Smooth muscle cell (in vitro differentiated cells): ENCODE measurements at regions not wholly inside any gene's neighbourhood (a gene's known extent, or its start where the extent isn't known, plus 50 kb on each side); places are given as distances from the start of the nearest gene placed in this dataset.
"Not testable (repeated sequence)": the region's sequence is repeated elsewhere in the genome, so short reads cannot be mapped to it uniquely, and the experiment has no call there.

Experiments used
- DNase-seq: peaks from one replicate; lab custom pipeline; 2025; ENCODE audit not compliant: unreplicated experiment; lab: John Stamatoyannopoulos, UW
- H2AFZ ChIP-seq: fragments of 200-600 bp; sonication (generic); 2 replicates; pipeline ENCODE4 v1.6.0; 2016; ENCODE audit warnings: antibody characterized with exemption, low read depth, mild to moderate bottlenecking
- H3F3A ChIP-seq: fragments of 200-600 bp; sonication (generic); 2 replicates; pipeline ENCODE4 v1.6.0; 2017; ENCODE audit warnings: antibody characterized with exemption, low read depth
- H3K27ac ChIP-seq: fragments of 200-600 bp; sonication (generic); 2 replicates; pipeline ENCODE4 v1.5.1; 2016; ENCODE audit warnings: low read depth, mild to moderate bottlenecking
- H3K27me3 ChIP-seq: fragments of 200-600 bp; sonication (generic); 2 replicates; pipeline ENCODE4 v1.6.1; 2016; ENCODE audit warnings: low read depth, mild to moderate bottlenecking
- H3K36me3 ChIP-seq: fragments of 200-600 bp; sonication (generic); 2 replicates; pipeline ENCODE4 v1.5.1; 2016; ENCODE audit warnings: low read depth
- H3K4me1 ChIP-seq: fragments of 200-600 bp; sonication (generic); 2 replicates; pipeline ENCODE4 v1.5.1; 2016; ENCODE audit warnings: low read depth
- H3K4me2 ChIP-seq: fragments of 200-600 bp; sonication (generic); 2 replicates; pipeline ENCODE4 v1.6.0; 2016; ENCODE audit warnings: mild to moderate bottlenecking
- H3K4me3 ChIP-seq: fragments of 200-600 bp; sonication (generic); 2 replicates; pipeline ENCODE4 v1.5.1; 2016; ENCODE audit warnings: mild to moderate bottlenecking
- H3K79me2 ChIP-seq: fragments of 200-600 bp; sonication (generic); 2 replicates; pipeline ENCODE4 v1.6.0; 2016; ENCODE audit warnings: low read depth, mild to moderate bottlenecking
- H3K9ac ChIP-seq: fragments of 200-600 bp; sonication (generic); 2 replicates; pipeline ENCODE4 v1.6.0; 2016; ENCODE audit warnings: low read depth
- H3K9me3 ChIP-seq: fragments of 200-600 bp; sonication (generic); replicated peaks from 2 replicates; pipeline ENCODE4 v1.5.1; 2016; ENCODE audit warnings: low read depth
- H4K20me1 ChIP-seq: fragments of 200-600 bp; sonication (generic); 2 replicates; pipeline ENCODE4 v1.6.0; 2016; ENCODE audit warnings: low read depth
- WGBS: methylation state at CpG from one replicate; pipeline ENCODE4 v1.1.7; 2016; ENCODE audit warnings: low lambda C conversion rate; 5-methylcytosine and 5-hydroxymethylcytosine counted together
- TF ChIP-seq, protein P1 (sequence below): fragments of 200-600 bp; sonication (generic); IDR thresholded peaks from 2 replicates; pipeline ENCODE4 v1.5.1; 2017; ENCODE audit warnings: borderline replicate concordance, mild to moderate bottlenecking, antibody characterized with exemption; ENCODE audit not compliant: insufficient read depth, poor library complexity, severe bottlenecking

DNA sequence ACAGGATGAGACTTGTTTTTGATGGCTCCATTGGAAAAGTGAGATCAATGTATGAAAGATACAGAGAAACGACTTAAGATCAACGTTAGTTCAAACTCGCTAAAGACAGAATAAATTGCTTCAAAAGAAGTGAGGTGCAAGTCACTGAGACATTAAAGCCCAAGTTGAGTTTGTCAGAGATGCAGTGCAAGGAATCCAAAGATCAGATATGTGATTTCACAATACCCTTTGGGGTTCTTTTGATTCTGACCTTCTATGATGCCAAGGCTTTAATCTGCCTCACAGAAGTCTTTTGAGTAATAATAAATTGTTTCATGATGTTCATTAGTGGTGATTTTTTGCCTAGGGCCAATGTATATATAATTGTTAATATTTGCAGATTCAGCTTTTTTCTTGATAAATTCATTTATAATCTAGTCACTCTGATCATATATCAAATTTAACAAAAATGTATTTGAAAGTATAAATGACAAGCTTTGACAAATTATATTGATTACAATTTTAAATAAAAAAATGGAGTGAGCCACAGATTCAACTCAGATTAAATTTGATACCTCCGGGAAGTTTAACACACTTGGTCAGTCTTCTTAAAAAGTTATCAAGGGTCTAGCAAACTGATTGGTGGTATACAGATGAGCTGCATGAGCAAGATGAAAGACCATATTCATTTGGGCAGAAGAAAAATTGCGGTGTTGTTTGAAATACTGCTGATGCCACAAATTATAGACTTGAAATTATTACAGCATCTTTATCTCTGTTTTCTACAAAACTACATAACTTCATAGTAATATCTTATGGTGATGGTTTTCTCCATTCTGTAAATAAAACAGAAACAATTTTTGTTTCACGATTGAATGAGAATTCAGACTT, 144.8 kb upstream of the FAR2 start:
- DNase-seq: no peak
- Histone ChIP-seq H4K20me1 (no peaks in the 10 kb centered on the region), H3K27me3 (no peaks in the 10 kb centered on the region), H3K9me3 (no peaks in the 10 kb centered on the region), H3F3A (no peaks in the 10 kb centered on the region), H3K9ac (no peak overlapping the region), H3K36me3 (no peaks in the 10 kb centered on the region), H2AFZ (no peak overlapping the region), H3K79me2 (no peaks in the 10 kb centered on the region), H3K4me2 (no peak overlapping the region), H3K4me1 (no peaks in the 10 kb centered on the region), H3K4me3 (no peak overlapping the region), H3K27ac (no peak overlapping the region)
- 90% methylated on average over 6 of the region's 6 CpGs for WGBS
- TF ChIP-seq, protein P1, sequence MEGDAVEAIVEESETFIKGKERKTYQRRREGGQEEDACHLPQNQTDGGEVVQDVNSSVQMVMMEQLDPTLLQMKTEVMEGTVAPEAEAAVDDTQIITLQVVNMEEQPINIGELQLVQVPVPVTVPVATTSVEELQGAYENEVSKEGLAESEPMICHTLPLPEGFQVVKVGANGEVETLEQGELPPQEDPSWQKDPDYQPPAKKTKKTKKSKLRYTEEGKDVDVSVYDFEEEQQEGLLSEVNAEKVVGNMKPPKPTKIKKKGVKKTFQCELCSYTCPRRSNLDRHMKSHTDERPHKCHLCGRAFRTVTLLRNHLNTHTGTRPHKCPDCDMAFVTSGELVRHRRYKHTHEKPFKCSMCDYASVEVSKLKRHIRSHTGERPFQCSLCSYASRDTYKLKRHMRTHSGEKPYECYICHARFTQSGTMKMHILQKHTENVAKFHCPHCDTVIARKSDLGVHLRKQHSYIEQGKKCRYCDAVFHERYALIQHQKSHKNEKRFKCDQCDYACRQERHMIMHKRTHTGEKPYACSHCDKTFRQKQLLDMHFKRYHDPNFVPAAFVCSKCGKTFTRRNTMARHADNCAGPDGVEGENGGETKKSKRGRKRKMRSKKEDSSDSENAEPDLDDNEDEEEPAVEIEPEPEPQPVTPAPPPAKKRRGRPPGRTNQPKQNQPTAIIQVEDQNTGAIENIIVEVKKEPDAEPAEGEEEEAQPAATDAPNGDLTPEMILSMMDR: no peak

DNA sequence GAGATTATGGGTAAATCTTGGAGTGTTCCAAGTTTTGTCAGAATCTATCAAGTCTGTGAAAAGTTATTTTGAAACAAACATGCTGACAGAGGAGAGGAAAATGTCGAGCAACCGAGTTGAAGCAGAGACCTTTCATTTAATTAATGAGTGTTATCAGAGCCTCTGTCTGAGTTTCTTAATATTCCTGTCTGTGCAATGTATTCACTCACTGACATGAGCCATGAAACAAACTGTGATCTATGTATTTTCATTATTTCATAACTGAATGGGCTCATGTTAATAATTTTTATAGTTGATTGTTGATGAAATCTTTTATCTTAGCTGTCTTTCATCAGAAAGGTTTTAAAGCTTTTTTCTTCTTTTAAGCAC, 144.2 kb upstream of the FAR2 start:
- 71% methylated on average over 2 of the region's 2 CpGs for WGBS
- Histone ChIP-seq H4K20me1 (no peaks in the 10 kb centered on the region), H3K27ac (no peak overlapping the region), H3K4me1 (no peaks in the 10 kb centered on the region), H3F3A (no peaks in the 10 kb centered on the region), H3K79me2 (no peaks in the 10 kb centered on the region), H2AFZ (no peak overlapping the region), H3K9ac (no peak overlapping the region), H3K27me3 (no peaks in the 10 kb centered on the region), H3K4me3 (no peak overlapping the region), H3K9me3 (no peaks in the 10 kb centered on the region), H3K4me2 (no peak overlapping the region), H3K36me3 (no peaks in the 10 kb centered on the region)
- DNase-seq: no peak
- TF ChIP-seq, protein P1: no peak

DNA sequence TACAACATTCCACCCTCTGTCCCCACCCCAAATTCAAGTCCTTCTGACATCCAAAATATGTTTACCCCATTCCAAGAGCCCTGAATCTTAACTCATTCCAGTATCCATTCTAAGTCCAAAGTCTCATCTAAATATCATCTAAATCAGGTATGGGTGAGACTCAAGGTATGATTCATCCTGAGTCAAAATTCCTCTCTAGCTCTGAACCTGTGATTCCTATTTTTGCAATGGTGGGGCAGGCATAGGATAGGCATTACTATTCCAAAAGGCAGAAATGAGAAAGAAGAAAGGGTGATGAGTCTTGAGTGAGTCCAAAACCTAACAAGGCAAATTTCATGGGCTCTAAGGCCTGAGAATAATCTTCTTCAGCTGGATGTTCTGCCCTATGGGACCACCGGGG, 140.3 kb upstream of the FAR2 start:
- 100% methylated on average over 1 of the region's 1 CpG for WGBS
- Histone ChIP-seq H3K4me2 (no peak overlapping the region), H2AFZ (no peak overlapping the region), H3K36me3 (no peaks in the 10 kb centered on the region), H4K20me1 (no peaks in the 10 kb centered on the region), H3K9ac (no peak overlapping the region), H3K4me1 (no peaks in the 10 kb centered on the region), H3K27ac (no peak overlapping the region), H3K27me3 (no peaks in the 10 kb centered on the region), H3K4me3 (no peak overlapping the region), H3K9me3 (no peaks in the 10 kb centered on the region), H3K79me2 (no peaks in the 10 kb centered on the region), H3F3A (no peaks in the 10 kb centered on the region)
- TF ChIP-seq, protein P1: no peak
- no peak for DNase-seq

DNA sequence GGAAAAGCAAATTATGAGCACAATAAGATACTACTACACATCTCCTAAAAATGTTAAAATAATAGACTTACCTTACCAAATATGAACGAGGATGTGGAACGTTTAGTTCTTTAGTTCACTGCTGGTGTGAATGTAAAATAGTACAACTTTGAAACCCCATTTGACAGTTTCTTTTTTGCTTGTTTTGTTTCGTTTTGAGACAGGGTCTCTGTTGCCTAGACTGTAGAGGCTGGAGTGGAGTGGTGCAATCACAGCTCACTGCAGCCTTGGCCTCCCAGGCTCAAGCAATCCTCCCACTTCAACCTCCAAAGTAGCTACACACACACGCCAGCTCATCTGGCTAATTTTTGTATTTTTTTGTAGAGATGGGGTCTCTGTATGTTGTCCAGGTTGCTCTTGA, 136.4 kb upstream of the FAR2 start:
- 86% methylated on average over 4 of the region's 4 CpGs for WGBS
- Histone ChIP-seq H3K9me3 (no peaks in the 10 kb centered on the region), H4K20me1 (no peaks in the 10 kb centered on the region), H3K9ac (no peak overlapping the region), H3F3A (no peaks in the 10 kb centered on the region), H3K4me3 (no peak overlapping the region), H3K27me3 (no peaks in the 10 kb centered on the region), H3K4me1 (no peaks in the 10 kb centered on the region), H2AFZ (no peak overlapping the region), H3K27ac (no peak overlapping the region), H3K36me3 (no peaks in the 10 kb centered on the region), H3K79me2 (no peaks in the 10 kb centered on the region), H3K4me2 (no peak overlapping the region)
- TF ChIP-seq, protein P1: no peak
- no peak for DNase-seq

DNA sequence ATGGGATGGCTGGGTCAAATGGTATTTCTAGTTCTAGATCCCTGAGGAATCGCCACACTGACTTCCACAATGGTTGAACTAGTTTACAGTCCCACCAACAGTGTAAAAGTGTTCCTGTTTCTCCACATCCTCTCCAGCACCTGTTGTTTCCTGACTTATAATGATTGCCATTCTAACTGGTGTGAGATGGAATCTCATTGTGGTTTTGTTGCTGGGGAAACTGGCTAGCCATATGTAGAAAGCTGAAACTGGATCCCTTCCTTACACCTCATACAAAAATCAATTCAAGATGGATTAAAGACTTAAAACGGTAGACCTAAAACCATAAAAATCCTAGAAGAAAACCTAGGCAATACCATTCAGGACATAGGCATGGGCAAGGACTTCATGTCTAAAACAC, 131.5 kb upstream of the FAR2 start:
- H3K9ac ChIP-seq: not testable (repeated sequence)

More for the DNA sequence above, 131.5 kb upstream of the FAR2 start:
- not testable (repeated sequence) for H3K9me3 ChIP-seq, H3K27me3 ChIP-seq, H4K20me1 ChIP-seq, H3K79me2 ChIP-seq, H3K4me1 ChIP-seq, H3K27ac ChIP-seq, H3K36me3 ChIP-seq, H2AFZ ChIP-seq, H3K4me3 ChIP-seq, DNase-seq, H3F3A ChIP-seq, H3K4me2 ChIP-seq
- WGBS: 100% methylated on average over 1 of the region's 2 CpGs
